HCT116 (cell line): ENCODE measurements at regions not wholly inside any gene's neighbourhood (a gene's known extent, or its start where the extent isn't known, plus 50 kb on each side); places are given as distances from the start of the nearest gene placed in this dataset.

Experiments
- ATAC-seq: fragments of 200-7000 bp; cut with Tn5 transposase; 2 replicates; pipeline ENCODE4 v1.9.1; 2020; ENCODE audit warnings: mild to moderate bottlenecking, moderate library complexity
- BruUV-seq: library from RNA; stranded (reverse); fragments of 400-500 nt; replicated peaks from 2 replicates; lab custom pipeline; 2021; lab: Mats Ljungman, UMichigan
- CTCF ChIA-PET: fragments of 300-600 bp; sonication (Branson Sonifier 250); formaldehyde crosslinking; loops from one replicate; lab custom pipeline; 2021; ENCODE audit warnings: antibody characterized with exemption; lab: Charles Lee
- POLR2A ChIA-PET: fragments of 300-600, 350-600 bp; sonication (Branson Sonifier 250); formaldehyde crosslinking; loops from one replicate; lab custom pipeline; 2021; ENCODE audit warnings: antibody characterized with exemption; lab: Charles Lee
- RAD21 ChIA-PET, 2 experiments: fragments of 300-600 bp; sonication (Branson Sonifier 250); formaldehyde crosslinking; loops; one replicate each; lab custom pipeline; 2023; ENCODE audit warnings: low total read pairs in 2 of 2; ENCODE audit not compliant: uncharacterized antibody in 2 of 2, unreplicated experiment in 2 of 2, low non-redundant PET in 1 of 2; lab: Charles Lee
- DNase-seq: peaks from one replicate; pipeline ENCODE4 v3.0.0-alpha.2; 2010; ENCODE audit warnings: low read depth, low spot score
- H2AFZ ChIP-seq: fragments of 200-600 bp; shearing (Covaris generic), sonication (generic); 2 replicates; pipeline ENCODE4 v1.6.1; 2017; ENCODE audit warnings: low read depth, mixed run types, mixed read lengths, antibody characterized with exemption, low read length; ENCODE audit not compliant: poor library complexity, severe bottlenecking
- H3K27ac ChIP-seq: 2 replicates; pipeline ENCODE4 v1.5.1; 2012; ENCODE audit warnings: low read depth, low read length
- H3K27me3 ChIP-seq: fragments of 200-600 bp; sonication (generic); 2 replicates; pipeline ENCODE4 v1.6.1; 2016; ENCODE audit warnings: mixed run types, low read length, mixed read lengths; ENCODE audit not compliant: insufficient read depth
- H3K36me3 ChIP-seq, 2 experiments: fragments of 200-500 bp in 1 of 2; fragments of 200-600 bp in 1 of 2; sonication (Bioruptor generic) in 1 of 2; sonication (generic) in 1 of 2; 2 replicates each; pipeline versions ENCODE4 v1.5.1 to v1.6.1; 2014 to 2016; ENCODE audit warnings: low read length in 2 of 2, inconsistent platforms in 1 of 2, mixed read lengths in 1 of 2, mixed run types in 1 of 2; ENCODE audit not compliant: insufficient read depth in 2 of 2, control insufficient read depth in 1 of 2
- H3K4me1 ChIP-seq, 2 experiments: fragments of 200-600 bp in 1 of 2; sonication (generic) in 1 of 2; 2 replicates each; pipeline versions ENCODE4 v1.5.1 to v1.6.1; 2012 to 2017; ENCODE audit warnings: low read length in 2 of 2, inconsistent platforms in 1 of 2, mild to moderate bottlenecking in 1 of 2, mixed read lengths in 1 of 2, mixed run types in 1 of 2, moderate library complexity in 1 of 2; ENCODE audit not compliant: insufficient read depth in 2 of 2, control insufficient read depth in 1 of 2
- H3K4me2 ChIP-seq: fragments of 200-600 bp; sonication (generic); 2 replicates; pipeline ENCODE4 v1.6.1; 2017; ENCODE audit warnings: mixed run types, low read length, mixed read lengths
- H3K4me3 ChIP-seq, 2 experiments: fragments of 200-600 bp in 1 of 2; sonication (generic) in 1 of 2; replicated peaks in 1 of 2; 2 replicates each; pipeline ENCODE4 v1.5.1; 2011 to 2016; ENCODE audit warnings: low read length in 2 of 2, control low read depth in 1 of 2, low read depth in 1 of 2, mild to moderate bottlenecking in 1 of 2, mixed read lengths in 1 of 2, mixed run types in 1 of 2
- H3K79me2 ChIP-seq: fragments of 200-600 bp; sonication (generic); 2 replicates; pipeline ENCODE4 v1.6.1; 2017; ENCODE audit warnings: mild to moderate bottlenecking, mixed run types, low read length, moderate library complexity, mixed read lengths; ENCODE audit not compliant: insufficient read depth
- H3K9ac ChIP-seq: fragments of 200-600 bp; sonication (generic); 2 replicates; pipeline ENCODE4 v1.6.1; 2016; ENCODE audit warnings: low read length, mixed read lengths
- H3K9me2 ChIP-seq: fragments of 200-600 bp; sonication (generic), shearing (Covaris generic); 2 replicates; pipeline ENCODE4 v1.6.1; 2017; ENCODE audit warnings: mixed run types, mild to moderate bottlenecking, moderate library complexity; ENCODE audit not compliant: insufficient read depth
- H3K9me3 ChIP-seq, 2 experiments: fragments of 200-500 bp in 1 of 2; fragments of 200-600 bp in 1 of 2; sonication (Bioruptor generic) in 1 of 2; sonication (generic) in 1 of 2; 2 replicates each; pipeline ENCODE4 v1.6.1; 2014 to 2017; ENCODE audit warnings: low read length in 2 of 2, mixed read lengths in 2 of 2, inconsistent platforms in 1 of 2, low read depth in 1 of 2, mild to moderate bottlenecking in 1 of 2, mixed run types in 1 of 2, moderate library complexity in 1 of 2; ENCODE audit not compliant: control insufficient read depth in 1 of 2, insufficient read depth in 1 of 2
- H4K20me1 ChIP-seq: fragments of 200-600 bp; sonication (generic), shearing (Covaris generic); 2 replicates; pipeline ENCODE4 v1.6.1; 2017; ENCODE audit warnings: mixed run types, mild to moderate bottlenecking, moderate library complexity; ENCODE audit not compliant: insufficient read depth
- CBX3 ChIP-seq: IDR thresholded peaks from 2 replicates; pipeline ENCODE4 v1.6.1; 2012; ENCODE audit warnings: low read depth
- CEBPB ChIP-seq: IDR thresholded peaks from 2 replicates; pipeline ENCODE4 v1.6.1; 2012; ENCODE audit warnings: low read depth
- EGR1 ChIP-seq: IDR thresholded peaks from 2 replicates; pipeline ENCODE4 v1.6.1; 2012; ENCODE audit warnings: low read depth
- FOSL1 ChIP-seq: IDR thresholded peaks from 2 replicates; pipeline ENCODE4 v1.6.1; 2012; ENCODE audit warnings: low read depth
- JUND ChIP-seq: IDR thresholded peaks from 2 replicates; pipeline ENCODE4 v1.6.1; 2012
- POLR2A ChIP-seq: IDR thresholded peaks from 2 replicates; pipeline ENCODE4 v1.7.0; 2011; ENCODE audit warnings: borderline replicate concordance; ENCODE audit not compliant: insufficient read depth, insufficient read length; ENCODE audit errors: extremely low read depth
- POLR2AphosphoS5 ChIP-seq: IDR thresholded peaks from 2 replicates; pipeline ENCODE4 v1.6.1; 2011; ENCODE audit warnings: mild to moderate bottlenecking, low read depth, low read length, moderate library complexity
- RAD21 ChIP-seq: IDR thresholded peaks from 2 replicates; pipeline ENCODE4 v1.6.1; 2012; ENCODE audit warnings: low read depth, mild to moderate bottlenecking
- SIN3A ChIP-seq: IDR thresholded peaks from 2 replicates; pipeline ENCODE4 v1.6.1; 2012; ENCODE audit warnings: low read depth
- YY1 ChIP-seq: IDR thresholded peaks from 2 replicates; pipeline ENCODE4 v1.6.1; 2011; ENCODE audit warnings: low read length, low read depth, moderate library complexity, mild to moderate bottlenecking; ENCODE audit not compliant: insufficient replicate concordance; ENCODE audit errors: extremely low read depth
- ZFX ChIP-seq: fragments of 450-650 bp; IDR thresholded peaks from 2 replicates; pipeline ENCODE4 v1.6.1; 2017
- ZNF274 ChIP-seq: fragments of 200-500 bp; sonication (Bioruptor generic); IDR thresholded peaks from 2 replicates; pipeline ENCODE4 v1.6.1; 2014; ENCODE audit warnings: mild to moderate bottlenecking, low read depth, low read length, inconsistent platforms
- intact Hi-C: fragments of 100-400 bp; cut with micrococcal nuclease; formaldehyde crosslinking; loops from 2 replicates; pipeline ENCODE4 v1.10.0; 2022
- TF ChIP-seq, protein P1 (sequence below): IDR thresholded peaks from 2 replicates; pipeline ENCODE4 v1.6.1; 2012

DNA sequence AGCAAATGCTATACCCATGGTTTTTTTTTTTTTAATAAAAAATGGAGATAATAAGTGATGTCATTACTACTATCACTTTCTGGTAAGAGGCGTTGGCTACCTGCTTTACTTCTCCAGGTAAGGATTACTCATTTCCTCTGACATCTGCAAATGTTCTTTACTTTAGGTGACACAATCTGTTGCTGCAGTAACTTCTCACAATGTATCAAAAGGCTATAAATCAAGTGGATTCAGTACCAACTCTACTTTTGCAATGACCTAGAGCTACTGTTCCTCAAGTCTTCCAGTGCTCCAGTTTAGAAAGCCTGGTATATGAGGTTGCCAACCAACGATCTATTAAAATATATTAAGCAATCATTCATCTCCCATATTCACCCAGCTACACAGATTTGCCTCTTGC is 129.1 kb downstream of the PLK2 start:
- Histone ChIP-seq H3K9me3 (no peaks in the 10 kb centered on the region), H3K9me2 (no peaks in the 10 kb centered on the region), H3K9ac (no peak overlapping the region), H3K4me2 (no peak overlapping the region), H2AFZ (peak overlapping the region; percentile 70), H4K20me1 (no peaks in the 10 kb centered on the region), H3K4me1 (0 out of 4 replicates have a peak, but pooled peaks cover 0 to 4% of the 10 kb centered on the region in 2 experiments), H3K36me3 (no peaks in the 10 kb centered on the region), H3K27me3 (no peaks in the 10 kb centered on the region), H3K79me2 (no peaks in the 10 kb centered on the region), H3K4me3 (no peak overlapping the region), H3K27ac (no peak overlapping the region)
- intact Hi-C loops, result no loop called here
- DNase-seq (no peak), ATAC-seq (no peak)
- no TSS peak for BruUV-seq
- RAD21 ChIA-PET, result no interaction called here
- POLR2A ChIA-PET, result no interaction called here
- TF ChIP-seq POLR2A, result no peak
- TF ChIP-seq ZFX, result no peak
- no peak for TF ChIP-seq YY1
- TF ChIP-seq CEBPB, result no peak
- TF ChIP-seq, protein P1, sequence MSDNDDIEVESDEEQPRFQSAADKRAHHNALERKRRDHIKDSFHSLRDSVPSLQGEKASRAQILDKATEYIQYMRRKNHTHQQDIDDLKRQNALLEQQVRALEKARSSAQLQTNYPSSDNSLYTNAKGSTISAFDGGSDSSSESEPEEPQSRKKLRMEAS, result no peak
- no peak for TF ChIP-seq POLR2AphosphoS5
- TF ChIP-seq EGR1, result no peak
- TF ChIP-seq ZNF274, result no peak
- no peak for TF ChIP-seq FOSL1
- TF ChIP-seq RAD21, result no peak
- TF ChIP-seq CBX3, result no peak
- CTCF ChIA-PET, result no interaction called here

DNA sequence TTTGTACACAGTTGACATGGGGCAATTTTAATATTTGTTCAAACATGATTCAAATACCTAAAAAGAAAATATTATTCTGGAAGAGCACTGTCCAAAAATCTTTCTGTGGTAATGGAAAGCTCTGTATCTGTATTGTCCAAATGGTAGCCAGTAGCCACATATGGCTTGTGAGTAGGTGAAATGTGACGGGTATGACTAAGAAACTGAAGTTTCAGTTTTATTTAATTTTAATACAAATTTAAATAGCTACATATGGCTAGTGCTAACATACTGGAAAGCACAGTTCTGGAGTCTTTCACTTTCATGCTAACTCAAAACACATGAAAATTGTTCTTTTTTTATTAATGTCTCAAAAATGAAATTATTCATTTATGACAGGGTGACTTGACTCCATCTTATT is 132.6 kb downstream of the PLK2 start:
- Histone ChIP-seq H3K9me3 (no peaks in the 10 kb centered on the region), H2AFZ (no peak overlapping the region), H3K9ac (no peak overlapping the region), H3K27ac (no peak overlapping the region), H3K4me2 (no peak overlapping the region), H3K27me3 (no peaks in the 10 kb centered on the region), H3K9me2 (no peaks in the 10 kb centered on the region), H3K79me2 (no peaks in the 10 kb centered on the region), H3K4me3 (no peak overlapping the region), H3K4me1 (peaks cover 0 to 8% of the 10 kb centered on the region in 2 experiments; a peak in 1 of 4 replicates), H4K20me1 (no peaks in the 10 kb centered on the region), H3K36me3 (no peaks in the 10 kb centered on the region)
- DNase-seq (no peak), ATAC-seq (no peak)
- RAD21 ChIA-PET, result no interaction called here
- POLR2A ChIA-PET, result no interaction called here
- no TSS peak for BruUV-seq
- intact Hi-C loops, result loop anchor here (10.0 kb wide), 1 partner anchor 1032 kb away; no protein-coding TSS in a partner anchor
- CTCF ChIA-PET, result no interaction called here
- TF ChIP-seq JUND (no peak), EGR1 (no peak), SIN3A (no peak), POLR2AphosphoS5 (no peak)
